Liver (tissue), 8 donors: ENCODE measurements at regions not wholly inside any gene's neighbourhood (a gene's known extent, or its start where the extent isn't known, plus 50 kb on each side); places are given as distances from the start of the nearest gene placed in this dataset.

Source experiments
- DNase-seq: peaks from one replicate; pipeline ENCODE4 v3.0.0-alpha.2; 2017; ENCODE audit warnings: low spot score
- H3K27ac ChIP-seq, 2 donors: one replicate each; pipeline ENCODE4 v1.7.0; 2013; ENCODE audit warnings: inconsistent platforms in 2 of 2, low read length in 2 of 2, control low read depth in 1 of 2, low read depth in 1 of 2, mild to moderate bottlenecking in 1 of 2
- H3K27me3 ChIP-seq, 4 donors: one replicate each; pipeline versions ENCODE4 v1.6.1 to v1.7.0; 2013; ENCODE audit warnings: low read length in 3 of 4, inconsistent platforms in 1 of 4, mild to moderate bottlenecking in 1 of 4, moderate library complexity in 1 of 4; ENCODE audit not compliant: control insufficient read depth in 4 of 4, insufficient read depth in 4 of 4
- H3K36me3 ChIP-seq, 4 donors: one replicate each; pipeline versions ENCODE4 v1.6.1 to v1.7.0; 2013; ENCODE audit warnings: low read length in 3 of 4, mild to moderate bottlenecking in 3 of 4, low read depth in 1 of 4, moderate library complexity in 1 of 4; ENCODE audit not compliant: control insufficient read depth in 4 of 4, insufficient read depth in 3 of 4
- H3K4me1 ChIP-seq, 4 donors: one replicate each; pipeline versions ENCODE4 v1.6.1 to v1.7.0; 2013; ENCODE audit warnings: low read length in 3 of 4, mild to moderate bottlenecking in 3 of 4, moderate library complexity in 1 of 4; ENCODE audit not compliant: control insufficient read depth in 4 of 4, insufficient read depth in 4 of 4
- H3K4me3 ChIP-seq, 3 donors: one replicate each; pipeline versions ENCODE4 v1.6.1 to v1.7.0; 2013; ENCODE audit warnings: low read length in 3 of 3, control low read depth in 1 of 3, low read depth in 1 of 3, mild to moderate bottlenecking in 1 of 3
- H3K9ac ChIP-seq, 2 donors: one replicate each; pipeline ENCODE4 v1.7.0; 2013; ENCODE audit warnings: low read length in 2 of 2, mild to moderate bottlenecking in 2 of 2, moderate library complexity in 2 of 2, control low read depth in 1 of 2, low read depth in 1 of 2
- H3K9me3 ChIP-seq, 4 donors: one replicate each; pipeline versions ENCODE4 v1.6.1 to v1.7.0; 2013; ENCODE audit warnings: low read length in 3 of 4; ENCODE audit not compliant: control insufficient read depth in 4 of 4
- EGR1 ChIP-seq, 2 donors: IDR thresholded peaks; 2 replicates each; pipeline ENCODE4 v1.6.1; 2016 to 2018; ENCODE audit warnings: antibody characterized with exemption in 2 of 2, low read depth in 2 of 2
- FOXA1 ChIP-seq: IDR thresholded peaks from 2 replicates; pipeline ENCODE4 v1.6.1; 2016; ENCODE audit warnings: antibody characterized with exemption
- FOXA2 ChIP-seq: IDR thresholded peaks from 2 replicates; pipeline ENCODE4 v1.6.1; 2016; ENCODE audit warnings: antibody characterized with exemption
- GABPA ChIP-seq, 2 donors: IDR thresholded peaks in 1 of 2; conservative IDR thresholded peaks in 1 of 2; 2 replicates each; pipeline ENCODE4 v1.6.1; 2016; ENCODE audit warnings: antibody characterized with exemption in 2 of 2, mild to moderate bottlenecking in 1 of 2, moderate library complexity in 1 of 2
- HNF4A ChIP-seq, 2 donors: conservative IDR thresholded peaks; 2 replicates each; pipeline ENCODE4 v1.6.1; 2016; ENCODE audit warnings: antibody characterized with exemption in 2 of 2, mild to moderate bottlenecking in 2 of 2
- HNF4G ChIP-seq: IDR thresholded peaks from 2 replicates; pipeline ENCODE4 v1.6.1; 2016; ENCODE audit warnings: antibody characterized with exemption
- JUND ChIP-seq, 2 donors: IDR thresholded peaks; 2 replicates each; pipeline ENCODE4 v1.6.1; 2016; ENCODE audit warnings: antibody characterized with exemption in 2 of 2
- NR2F2 ChIP-seq: IDR thresholded peaks from 2 replicates; pipeline ENCODE4 v1.6.1; 2016; ENCODE audit warnings: antibody characterized with exemption
- RAD21 ChIP-seq, 2 donors: IDR thresholded peaks; 2 replicates each; pipeline ENCODE4 v1.6.1; 2016; ENCODE audit warnings: antibody characterized with exemption in 2 of 2, mild to moderate bottlenecking in 2 of 2
- RXRA ChIP-seq, 2 donors: IDR thresholded peaks; 2 replicates each; pipeline ENCODE4 v1.6.1; 2017 to 2018; ENCODE audit warnings: antibody characterized with exemption in 2 of 2, mild to moderate bottlenecking in 1 of 2
- SP1 ChIP-seq: IDR thresholded peaks from 2 replicates; pipeline ENCODE4 v1.6.1; 2018; ENCODE audit warnings: antibody characterized with exemption, mild to moderate bottlenecking
- TAF1 ChIP-seq: conservative IDR thresholded peaks from 2 replicates; pipeline ENCODE4 v1.6.1; 2016; ENCODE audit warnings: antibody characterized with exemption, mild to moderate bottlenecking
- YY1 ChIP-seq: IDR thresholded peaks from 2 replicates; pipeline ENCODE4 v1.6.1; 2016; ENCODE audit warnings: antibody characterized with exemption, mild to moderate bottlenecking
- WGBS: extraction: QIAGEN DNeasy Blood & Tissue Kit; methylation state at CpG from one replicate; pipeline ENCODE4 v1.1.7; 2013; 5-methylcytosine and 5-hydroxymethylcytosine counted together
- TF ChIP-seq, protein P1 (sequence below): IDR thresholded peaks from 2 replicates; pipeline ENCODE4 v1.6.1; 2016; ENCODE audit warnings: antibody characterized with exemption
- TF ChIP-seq, protein P2 (sequence below): IDR thresholded peaks from 2 replicates; pipeline ENCODE4 v1.6.1; 2016; ENCODE audit warnings: antibody characterized with exemption
- TF ChIP-seq, protein P3 (sequence below): fragments of 150-350 bp; IDR thresholded peaks from 2 replicates; pipeline ENCODE4 v1.5.1; 2017; ENCODE audit warnings: improper control_type of control experiment, low read depth, low read length; ENCODE audit not compliant: missing input control
- TF ChIP-seq, protein P4 (sequence below): IDR thresholded peaks from 2 replicates; pipeline ENCODE4 v1.6.1; 2016; ENCODE audit warnings: antibody characterized with exemption, mild to moderate bottlenecking
- TF ChIP-seq, protein P5 (sequence below): IDR thresholded peaks from 2 replicates; pipeline ENCODE4 v1.6.1; 2016; ENCODE audit warnings: antibody characterized with exemption
- donor health status: healthy.
- donor health status: healthy.
- donor health status: healthy.
- donor health status: healthy.
- donor health status: healthy.

DNA sequence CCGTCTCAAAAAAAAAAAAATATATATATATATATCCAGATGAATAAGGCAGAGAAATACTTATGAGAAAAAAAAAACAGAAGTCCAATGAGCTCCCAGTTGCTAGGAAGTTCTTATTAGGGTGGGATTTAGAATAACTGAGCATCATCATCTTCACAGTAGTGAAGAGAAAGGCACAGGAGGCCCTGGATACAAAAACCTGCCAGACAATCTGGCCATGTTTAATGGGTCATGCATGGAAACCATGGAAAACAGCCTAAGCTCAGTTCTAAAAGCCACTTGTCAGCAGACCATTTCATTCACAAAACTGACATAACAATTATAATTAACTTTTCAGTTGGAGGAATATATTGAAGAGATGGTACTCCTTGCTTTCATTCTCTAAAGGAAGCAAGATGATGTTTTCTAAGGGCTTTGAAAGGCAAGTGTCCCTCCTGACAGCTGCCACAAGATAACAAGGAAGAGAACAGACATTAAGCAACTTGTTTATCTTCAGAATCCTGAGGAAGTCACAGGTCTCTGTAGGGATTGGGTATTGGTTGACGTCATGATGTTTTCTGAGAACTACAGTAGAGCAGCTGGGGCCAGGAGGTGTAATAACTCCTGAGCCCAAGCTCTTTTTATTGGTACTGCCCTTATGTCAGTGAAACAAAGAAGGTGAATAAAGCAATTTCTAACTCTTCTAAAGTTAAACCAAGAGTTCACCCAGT, 463.1 kb downstream of the DMAC1 start:
- Histone ChIP-seq H3K36me3 (no peaks in the 10 kb centered on the region), H3K9me3 (no peaks in the 10 kb centered on the region), H3K27ac (no peak overlapping the region), H3K9ac (no peak overlapping the region), H3K27me3 (no peaks in the 10 kb centered on the region), H3K4me3 (no peak overlapping the region), H3K4me1 (no peaks in the 10 kb centered on the region)
- TF ChIP-seq, protein P1, sequence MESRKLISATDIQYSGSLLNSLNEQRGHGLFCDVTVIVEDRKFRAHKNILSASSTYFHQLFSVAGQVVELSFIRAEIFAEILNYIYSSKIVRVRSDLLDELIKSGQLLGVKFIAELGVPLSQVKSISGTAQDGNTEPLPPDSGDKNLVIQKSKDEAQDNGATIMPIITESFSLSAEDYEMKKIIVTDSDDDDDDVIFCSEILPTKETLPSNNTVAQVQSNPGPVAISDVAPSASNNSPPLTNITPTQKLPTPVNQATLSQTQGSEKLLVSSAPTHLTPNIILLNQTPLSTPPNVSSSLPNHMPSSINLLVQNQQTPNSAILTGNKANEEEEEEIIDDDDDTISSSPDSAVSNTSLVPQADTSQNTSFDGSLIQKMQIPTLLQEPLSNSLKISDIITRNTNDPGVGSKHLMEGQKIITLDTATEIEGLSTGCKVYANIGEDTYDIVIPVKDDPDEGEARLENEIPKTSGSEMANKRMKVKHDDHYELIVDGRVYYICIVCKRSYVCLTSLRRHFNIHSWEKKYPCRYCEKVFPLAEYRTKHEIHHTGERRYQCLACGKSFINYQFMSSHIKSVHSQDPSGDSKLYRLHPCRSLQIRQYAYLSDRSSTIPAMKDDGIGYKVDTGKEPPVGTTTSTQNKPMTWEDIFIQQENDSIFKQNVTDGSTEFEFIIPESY: no peak
- TF ChIP-seq RXRA (IDR thresholded peaks at IDR 0.05) (no peak), RAD21 (IDR thresholded peaks at IDR 0.05) (no peak), YY1 (no peak), HNF4G (no peak), NR2F2 (no peak), TAF1 (no peak), GABPA (IDR thresholded peaks at IDR 0.05 in 1 of 2, conservative IDR thresholded peaks at IDR 0.05 in 1 of 2) (no peak), FOXA2 (no peak), SP1 (no peak), HNF4A (conservative IDR thresholded peaks at IDR 0.05) (no peak), EGR1 (IDR thresholded peaks at IDR 0.05; ENCODE audit: low read depth in 2 of 2) (no peak), FOXA1 (no peak), JUND (IDR thresholded peaks at IDR 0.05) (no peak)
- TF ChIP-seq, protein P2, sequence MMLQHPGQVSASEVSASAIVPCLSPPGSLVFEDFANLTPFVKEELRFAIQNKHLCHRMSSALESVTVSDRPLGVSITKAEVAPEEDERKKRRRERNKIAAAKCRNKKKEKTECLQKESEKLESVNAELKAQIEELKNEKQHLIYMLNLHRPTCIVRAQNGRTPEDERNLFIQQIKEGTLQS: no peak
- TF ChIP-seq, protein P3, sequence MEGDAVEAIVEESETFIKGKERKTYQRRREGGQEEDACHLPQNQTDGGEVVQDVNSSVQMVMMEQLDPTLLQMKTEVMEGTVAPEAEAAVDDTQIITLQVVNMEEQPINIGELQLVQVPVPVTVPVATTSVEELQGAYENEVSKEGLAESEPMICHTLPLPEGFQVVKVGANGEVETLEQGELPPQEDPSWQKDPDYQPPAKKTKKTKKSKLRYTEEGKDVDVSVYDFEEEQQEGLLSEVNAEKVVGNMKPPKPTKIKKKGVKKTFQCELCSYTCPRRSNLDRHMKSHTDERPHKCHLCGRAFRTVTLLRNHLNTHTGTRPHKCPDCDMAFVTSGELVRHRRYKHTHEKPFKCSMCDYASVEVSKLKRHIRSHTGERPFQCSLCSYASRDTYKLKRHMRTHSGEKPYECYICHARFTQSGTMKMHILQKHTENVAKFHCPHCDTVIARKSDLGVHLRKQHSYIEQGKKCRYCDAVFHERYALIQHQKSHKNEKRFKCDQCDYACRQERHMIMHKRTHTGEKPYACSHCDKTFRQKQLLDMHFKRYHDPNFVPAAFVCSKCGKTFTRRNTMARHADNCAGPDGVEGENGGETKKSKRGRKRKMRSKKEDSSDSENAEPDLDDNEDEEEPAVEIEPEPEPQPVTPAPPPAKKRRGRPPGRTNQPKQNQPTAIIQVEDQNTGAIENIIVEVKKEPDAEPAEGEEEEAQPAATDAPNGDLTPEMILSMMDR: no peak
- TF ChIP-seq, protein P4, sequence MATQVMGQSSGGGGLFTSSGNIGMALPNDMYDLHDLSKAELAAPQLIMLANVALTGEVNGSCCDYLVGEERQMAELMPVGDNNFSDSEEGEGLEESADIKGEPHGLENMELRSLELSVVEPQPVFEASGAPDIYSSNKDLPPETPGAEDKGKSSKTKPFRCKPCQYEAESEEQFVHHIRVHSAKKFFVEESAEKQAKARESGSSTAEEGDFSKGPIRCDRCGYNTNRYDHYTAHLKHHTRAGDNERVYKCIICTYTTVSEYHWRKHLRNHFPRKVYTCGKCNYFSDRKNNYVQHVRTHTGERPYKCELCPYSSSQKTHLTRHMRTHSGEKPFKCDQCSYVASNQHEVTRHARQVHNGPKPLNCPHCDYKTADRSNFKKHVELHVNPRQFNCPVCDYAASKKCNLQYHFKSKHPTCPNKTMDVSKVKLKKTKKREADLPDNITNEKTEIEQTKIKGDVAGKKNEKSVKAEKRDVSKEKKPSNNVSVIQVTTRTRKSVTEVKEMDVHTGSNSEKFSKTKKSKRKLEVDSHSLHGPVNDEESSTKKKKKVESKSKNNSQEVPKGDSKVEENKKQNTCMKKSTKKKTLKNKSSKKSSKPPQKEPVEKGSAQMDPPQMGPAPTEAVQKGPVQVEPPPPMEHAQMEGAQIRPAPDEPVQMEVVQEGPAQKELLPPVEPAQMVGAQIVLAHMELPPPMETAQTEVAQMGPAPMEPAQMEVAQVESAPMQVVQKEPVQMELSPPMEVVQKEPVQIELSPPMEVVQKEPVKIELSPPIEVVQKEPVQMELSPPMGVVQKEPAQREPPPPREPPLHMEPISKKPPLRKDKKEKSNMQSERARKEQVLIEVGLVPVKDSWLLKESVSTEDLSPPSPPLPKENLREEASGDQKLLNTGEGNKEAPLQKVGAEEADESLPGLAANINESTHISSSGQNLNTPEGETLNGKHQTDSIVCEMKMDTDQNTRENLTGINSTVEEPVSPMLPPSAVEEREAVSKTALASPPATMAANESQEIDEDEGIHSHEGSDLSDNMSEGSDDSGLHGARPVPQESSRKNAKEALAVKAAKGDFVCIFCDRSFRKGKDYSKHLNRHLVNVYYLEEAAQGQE: no peak
- TF ChIP-seq, protein P5, sequence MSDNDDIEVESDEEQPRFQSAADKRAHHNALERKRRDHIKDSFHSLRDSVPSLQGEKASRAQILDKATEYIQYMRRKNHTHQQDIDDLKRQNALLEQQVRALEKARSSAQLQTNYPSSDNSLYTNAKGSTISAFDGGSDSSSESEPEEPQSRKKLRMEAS: no peak
- WGBS: 59% methylated on average over 2 of the region's 2 CpGs
- DNase-seq: no peak
